Neural progenitor cell (in vitro differentiated cells): ENCODE measurements at regions not wholly inside any gene's neighbourhood (a gene's known extent, or its start where the extent isn't known, plus 50 kb on each side); places are given as distances from the start of the nearest gene placed in this dataset.

Experiments
- DNase-seq: peaks from one replicate; pipeline ENCODE4 v3.0.0-alpha.2; 2016; ENCODE audit warnings: low spot score
- H2AFZ ChIP-seq: fragments of 200-600 bp; sonication (generic); replicated peaks from 2 replicates; pipeline ENCODE4 v1.6.1; 2016; ENCODE audit warnings: antibody characterized with exemption
- H3F3A ChIP-seq: fragments of 200-600 bp; sonication (generic); 2 replicates; pipeline ENCODE4 v1.6.1; 2016; ENCODE audit warnings: antibody characterized with exemption, low read depth
- H3K27ac ChIP-seq: fragments of 200-600 bp; sonication (generic); 2 replicates; pipeline ENCODE4 v1.5.1; 2016; ENCODE audit warnings: mild to moderate bottlenecking
- H3K27me3 ChIP-seq: fragments of 200-600 bp; sonication (generic); 2 replicates; pipeline ENCODE4 v1.6.1; 2016; ENCODE audit warnings: mild to moderate bottlenecking, moderate library complexity
- H3K36me3 ChIP-seq: fragments of 200-600 bp; sonication (generic); 2 replicates; pipeline ENCODE4 v1.5.1; 2016
- H3K4me1 ChIP-seq: fragments of 200-600 bp; sonication (generic); 2 replicates; pipeline ENCODE4 v1.6.1; 2016; ENCODE audit warnings: mixed run types
- H3K4me2 ChIP-seq: fragments of 200-600 bp; sonication (generic); 2 replicates; pipeline ENCODE4 v1.6.1; 2016
- H3K4me3 ChIP-seq: fragments of 200-600 bp; sonication (generic); 2 replicates; pipeline ENCODE4 v1.5.1; 2016
- H3K79me2 ChIP-seq: fragments of 200-600 bp; sonication (generic); 2 replicates; pipeline ENCODE4 v1.6.1; 2016; ENCODE audit warnings: low read depth
- H3K9ac ChIP-seq: fragments of 200-600 bp; sonication (generic); 2 replicates; pipeline ENCODE4 v1.6.1; 2016
- H3K9me3 ChIP-seq: fragments of 200-600 bp; sonication (generic); 2 replicates; pipeline ENCODE4 v1.5.1; 2016; ENCODE audit warnings: low read depth
- H4K20me1 ChIP-seq: fragments of 200-600 bp; sonication (generic); 2 replicates; pipeline ENCODE4 v1.6.1; 2016; ENCODE audit warnings: low read depth
- H3K27ac Mint-ChIP-seq: 3 replicates; pipeline ENCODE4 v1.8.0; 2021; ENCODE audit warnings: mixed read lengths
- H3K27me3 Mint-ChIP-seq: 2 replicates; pipeline ENCODE4 v1.8.0; 2022; ENCODE audit warnings: low read depth, mild to moderate bottlenecking, inconsistent platforms, moderate library complexity, mixed read lengths; ENCODE audit not compliant: insufficient read depth
- H3K36me3 Mint-ChIP-seq: 3 replicates; pipeline ENCODE4 v1.8.0; 2021; ENCODE audit warnings: mixed read lengths
- H3K4me1 Mint-ChIP-seq: 3 replicates; pipeline ENCODE4 v1.8.0; 2021; ENCODE audit warnings: mixed read lengths
- H3K4me3 Mint-ChIP-seq: 3 replicates; pipeline ENCODE4 v1.8.0; 2021; ENCODE audit warnings: mild to moderate bottlenecking, moderate library complexity, mixed read lengths
- H3K9me3 Mint-ChIP-seq: 3 replicates; pipeline ENCODE4 v1.8.0; 2020; ENCODE audit warnings: mixed read lengths
- EZH2 ChIP-seq: fragments of 200-600 bp; sonication (generic); IDR thresholded peaks from 2 replicates; pipeline ENCODE4 v1.6.1; 2017; ENCODE audit warnings: antibody characterized with exemption, mild to moderate bottlenecking, moderate library complexity
- EZH2phosphoT487 ChIP-seq: fragments of 200-600 bp; sonication (generic); IDR thresholded peaks from 2 replicates; pipeline ENCODE4 v1.6.1; 2017; ENCODE audit warnings: antibody characterized with exemption
- TF ChIP-seq, protein P1 (sequence below): fragments of 200-600 bp; sonication (generic); IDR thresholded peaks from 2 replicates; pipeline ENCODE4 v1.5.1; 2017; ENCODE audit warnings: antibody characterized with exemption, mild to moderate bottlenecking

DNA sequence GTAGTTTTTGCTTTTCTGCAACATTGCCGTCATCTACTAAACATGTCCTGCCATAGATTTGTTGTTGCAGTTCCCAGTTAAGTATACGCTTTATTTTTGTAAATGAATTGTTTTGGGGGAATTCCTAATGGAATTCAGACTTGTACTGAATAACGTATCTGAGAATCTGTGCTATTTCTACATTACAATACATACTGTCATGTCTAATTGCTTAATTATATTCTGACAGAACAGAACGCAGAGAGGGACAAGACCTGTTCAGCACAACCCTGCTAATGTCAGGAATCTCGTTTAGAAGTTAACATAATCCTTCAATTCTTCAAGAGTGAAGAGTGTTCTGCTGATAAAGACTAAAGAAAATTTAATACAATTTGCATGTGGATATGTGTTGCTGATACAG, 861.1 kb upstream of the KLHL1 start:
- no peaks in the 10 kb centered on the region for H3K9me3 ChIP-seq
- no peaks in the 10 kb centered on the region for H3K9me3 Mint-ChIP-seq
- no peaks in the 10 kb centered on the region for H3F3A ChIP-seq
- H3K36me3 Mint-ChIP-seq, result no peaks in the 10 kb centered on the region
- no peak overlapping the region for H3K27ac Mint-ChIP-seq
- no peaks in the 10 kb centered on the region for H3K79me2 ChIP-seq
- no peak overlapping the region for H3K27ac ChIP-seq
- no peak overlapping the region for H2AFZ ChIP-seq
- no peak overlapping the region for H3K4me3 Mint-ChIP-seq
- H3K4me3 ChIP-seq, result no peak overlapping the region
- H3K4me1 Mint-ChIP-seq, result no peaks in the 10 kb centered on the region
- H4K20me1 ChIP-seq, result no peaks in the 10 kb centered on the region
- H3K4me1 ChIP-seq, result no peaks in the 10 kb centered on the region
- H3K36me3 ChIP-seq, result no peaks in the 10 kb centered on the region
- H3K4me2 ChIP-seq, result no peak overlapping the region
- DNase-seq, result no peak
- H3K27me3 ChIP-seq, result no peaks in the 10 kb centered on the region
- H3K27me3 Mint-ChIP-seq, result no peaks in the 10 kb centered on the region
- TF ChIP-seq, protein P1, sequence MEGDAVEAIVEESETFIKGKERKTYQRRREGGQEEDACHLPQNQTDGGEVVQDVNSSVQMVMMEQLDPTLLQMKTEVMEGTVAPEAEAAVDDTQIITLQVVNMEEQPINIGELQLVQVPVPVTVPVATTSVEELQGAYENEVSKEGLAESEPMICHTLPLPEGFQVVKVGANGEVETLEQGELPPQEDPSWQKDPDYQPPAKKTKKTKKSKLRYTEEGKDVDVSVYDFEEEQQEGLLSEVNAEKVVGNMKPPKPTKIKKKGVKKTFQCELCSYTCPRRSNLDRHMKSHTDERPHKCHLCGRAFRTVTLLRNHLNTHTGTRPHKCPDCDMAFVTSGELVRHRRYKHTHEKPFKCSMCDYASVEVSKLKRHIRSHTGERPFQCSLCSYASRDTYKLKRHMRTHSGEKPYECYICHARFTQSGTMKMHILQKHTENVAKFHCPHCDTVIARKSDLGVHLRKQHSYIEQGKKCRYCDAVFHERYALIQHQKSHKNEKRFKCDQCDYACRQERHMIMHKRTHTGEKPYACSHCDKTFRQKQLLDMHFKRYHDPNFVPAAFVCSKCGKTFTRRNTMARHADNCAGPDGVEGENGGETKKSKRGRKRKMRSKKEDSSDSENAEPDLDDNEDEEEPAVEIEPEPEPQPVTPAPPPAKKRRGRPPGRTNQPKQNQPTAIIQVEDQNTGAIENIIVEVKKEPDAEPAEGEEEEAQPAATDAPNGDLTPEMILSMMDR, result no peak
- TF ChIP-seq EZH2phosphoT487 (no peak), EZH2 (no peak)
- no peak overlapping the region for H3K9ac ChIP-seq

DNA sequence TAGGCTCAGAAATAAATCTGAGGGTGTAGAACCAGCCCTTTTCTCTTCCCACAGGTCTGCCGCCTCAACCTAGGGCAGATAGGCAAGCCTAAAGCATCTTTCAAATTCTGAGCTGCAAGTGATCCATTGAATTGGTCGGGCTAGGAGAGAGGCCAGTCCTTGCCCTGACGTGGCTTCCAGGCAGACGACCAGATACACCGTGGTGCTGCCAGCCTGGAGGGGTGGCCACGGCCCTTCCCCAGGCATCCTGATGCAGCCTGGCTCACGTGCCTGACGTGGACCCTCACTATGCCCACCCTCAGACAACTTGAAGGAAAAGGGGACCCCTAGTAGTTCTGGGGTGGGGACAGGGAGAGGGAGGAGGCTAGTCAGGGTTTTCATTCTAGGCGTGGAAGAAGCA, 859.3 kb upstream of the KLHL1 start:
- Mint-ChIP-seq H3K27me3 (no peaks in the 10 kb centered on the region), H3K9me3 (no peaks in the 10 kb centered on the region), H3K36me3 (no peaks in the 10 kb centered on the region), H3K4me1 (no peaks in the 10 kb centered on the region), H3K4me3 (no peak overlapping the region), H3K27ac (no peak overlapping the region)
- H3F3A ChIP-seq, result no peaks in the 10 kb centered on the region
- H3K4me3 ChIP-seq, result no peak overlapping the region
- H3K36me3 ChIP-seq, result no peaks in the 10 kb centered on the region
- TF ChIP-seq EZH2phosphoT487, result no peak
- no peak for TF ChIP-seq EZH2
- TF ChIP-seq, protein P1, result no peak
- H3K9me3 ChIP-seq, result no peaks in the 10 kb centered on the region
- H3K27ac ChIP-seq, result no peak overlapping the region
- H3K4me1 ChIP-seq, result no peaks in the 10 kb centered on the region
- H3K4me2 ChIP-seq, result no peak overlapping the region
- no peak overlapping the region for H3K9ac ChIP-seq
- DNase-seq, result no peak
- no peaks in the 10 kb centered on the region for H3K27me3 ChIP-seq
- no peaks in the 10 kb centered on the region for H4K20me1 ChIP-seq
- peak overlapping the region; percentile 60 for H2AFZ ChIP-seq
- no peaks in the 10 kb centered on the region for H3K79me2 ChIP-seq

DNA sequence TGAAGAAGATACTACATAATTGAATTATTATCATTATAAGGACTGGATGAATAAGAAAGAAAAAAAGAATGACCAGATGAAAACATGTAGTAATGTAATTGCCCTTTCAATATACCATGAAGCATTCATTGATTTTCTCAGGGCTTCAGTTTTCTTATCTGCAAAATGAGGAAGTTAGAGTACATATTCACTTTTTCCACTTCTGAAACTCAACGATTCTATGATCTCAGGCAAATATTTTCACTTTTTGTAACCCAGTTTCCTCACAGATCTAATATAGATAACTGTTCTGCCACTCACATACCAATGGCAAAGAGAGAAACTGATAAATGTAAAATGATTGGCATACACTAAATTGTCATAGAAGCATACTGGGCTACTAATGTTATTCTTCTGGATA, 856.6 kb upstream of the KLHL1 start:
- Histone ChIP-seq H3K4me1 (no peaks in the 10 kb centered on the region), H3K4me3 (no peak overlapping the region), H3K9ac (no peak overlapping the region), H3K4me2 (no peak overlapping the region), H3F3A (no peaks in the 10 kb centered on the region), H4K20me1 (no peaks in the 10 kb centered on the region), H3K9me3 (no peaks in the 10 kb centered on the region), H3K79me2 (no peaks in the 10 kb centered on the region), H3K27ac (no peak overlapping the region), H3K27me3 (no peaks in the 10 kb centered on the region), H2AFZ (no peak overlapping the region), H3K36me3 (no peaks in the 10 kb centered on the region)
- H3K27ac Mint-ChIP-seq, result no peak overlapping the region
- TF ChIP-seq EZH2 (no peak), EZH2phosphoT487 (no peak)
- TF ChIP-seq, protein P1, result no peak
- DNase-seq, result no peak
- no peaks in the 10 kb centered on the region for H3K9me3 Mint-ChIP-seq
- H3K4me3 Mint-ChIP-seq, result no peak overlapping the region
- no peaks in the 10 kb centered on the region for H3K27me3 Mint-ChIP-seq
- no peaks in the 10 kb centered on the region for H3K36me3 Mint-ChIP-seq
- peaks cover 3% of the 10 kb centered on the region for H3K4me1 Mint-ChIP-seq

GRCh38 chr13:70964124-70964523, 855.9 kb upstream of the KLHL1 start:
- H3K27ac Mint-ChIP-seq, result no peak overlapping the region
- H3K36me3 ChIP-seq, result no peaks in the 10 kb centered on the region

More at GRCh38 chr13:70964124-70964523, 855.9 kb upstream of the KLHL1 start:
- peak; percentile 33 for DNase-seq
- H3K27ac ChIP-seq, result no peak overlapping the region
- peaks cover 3% of the 10 kb centered on the region for H3K4me1 Mint-ChIP-seq
- H4K20me1 ChIP-seq, result no peaks in the 10 kb centered on the region
- TF ChIP-seq EZH2phosphoT487, result no peak
- TF ChIP-seq, protein P1, result peak; percentile 58
- H2AFZ ChIP-seq, result no peak overlapping the region
- no peaks in the 10 kb centered on the region for H3K9me3 ChIP-seq
- no peak overlapping the region for H3K9ac ChIP-seq
- H3K27me3 ChIP-seq, result no peaks in the 10 kb centered on the region
- H3K4me1 ChIP-seq, result no peaks in the 10 kb centered on the region
- H3K4me3 Mint-ChIP-seq, result no peak overlapping the region
- no peaks in the 10 kb centered on the region for H3F3A ChIP-seq
- H3K79me2 ChIP-seq, result no peaks in the 10 kb centered on the region
- H3K4me3 ChIP-seq, result no peak overlapping the region
- H3K4me2 ChIP-seq, result no peak overlapping the region
- no peaks in the 10 kb centered on the region for H3K9me3 Mint-ChIP-seq
- no peaks in the 10 kb centered on the region for H3K27me3 Mint-ChIP-seq
- H3K36me3 Mint-ChIP-seq, result no peaks in the 10 kb centered on the region
